MV-4-11 (cell line): ENCODE measurements at regions not wholly inside any gene's neighbourhood (a gene's known extent, or its start where the extent isn't known, plus 50 kb on each side); places are given as distances from the start of the nearest gene placed in this dataset.
"Not testable (repeated sequence)": the region's sequence is repeated elsewhere in the genome, so short reads cannot be mapped to it uniquely, and the experiment has no call there.

ENCODE experiments used
- DNase-seq: peaks from one replicate; lab custom pipeline; 2025; lab: John Stamatoyannopoulos, UW

GRCh38 chr5:44942524-44943001 lies 133.8 kb downstream of the MRPS30 start:
- no peak for DNase-seq

- peak; percentile 32 for DNase-seq
These were observed 134.9 kb downstream of the MRPS30 start for GRCh38 chr5:44943647-44944046.

DNA sequence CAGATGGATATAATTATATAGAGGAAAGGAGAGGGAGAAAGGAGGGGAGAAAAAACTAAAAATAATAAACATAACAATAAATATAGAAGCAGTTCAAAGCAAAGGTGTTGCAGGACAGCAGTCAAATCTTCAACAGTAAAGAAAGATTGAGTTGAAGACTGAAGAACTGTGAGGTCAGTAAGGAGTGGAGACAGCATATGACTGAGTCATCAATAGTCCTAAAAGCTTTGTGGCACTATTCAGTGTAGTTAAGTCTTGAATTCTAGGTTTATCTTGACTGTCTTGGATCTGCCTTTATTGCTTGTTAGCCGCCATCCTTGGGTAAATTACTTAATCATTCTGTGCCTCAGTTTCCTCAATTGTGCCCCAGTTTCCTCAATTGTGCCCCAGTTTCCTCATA lies 137.0 kb downstream of the MRPS30 start:
- no peak for DNase-seq

DNA sequence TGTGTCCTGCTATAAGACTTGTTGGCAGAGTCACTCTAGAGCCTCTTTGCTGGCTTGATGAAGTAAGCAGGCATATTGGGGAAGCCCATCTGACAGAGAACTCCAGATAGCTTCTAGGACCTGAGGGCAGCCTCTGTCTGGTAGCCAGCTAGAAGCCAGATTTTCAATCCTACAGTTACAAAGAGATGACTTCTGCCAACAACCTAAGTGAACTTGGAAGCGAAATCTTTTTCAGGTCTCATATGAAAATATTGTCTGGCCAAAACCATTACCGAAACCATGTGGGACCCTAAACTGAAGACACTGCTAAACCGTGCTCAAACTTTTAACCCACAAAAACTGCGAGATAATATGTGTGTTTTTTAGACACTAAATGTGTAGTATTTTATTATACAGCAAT lies 140.9 kb downstream of the MRPS30 start:
- DNase-seq = no peak

DNA sequence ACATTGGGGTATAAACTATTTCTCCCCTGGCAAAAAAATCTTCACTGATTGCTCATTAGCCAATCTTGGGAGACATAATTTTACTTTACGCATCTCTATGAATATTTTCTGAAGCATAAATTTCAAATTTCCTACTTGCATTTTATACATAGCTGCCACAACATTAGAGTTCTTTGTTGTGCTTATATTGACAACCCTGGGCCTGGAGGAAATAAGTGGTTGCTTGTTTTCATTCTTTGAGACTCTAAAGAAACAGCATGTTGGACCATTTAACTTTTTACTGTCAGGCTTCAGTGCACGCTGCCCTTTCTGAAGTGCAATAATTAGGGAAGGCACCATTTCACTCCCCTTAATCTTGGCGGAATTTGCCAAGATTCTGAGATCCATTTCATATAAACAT lies 142.6 kb downstream of the MRPS30 start:
- no peak for DNase-seq

- peak; percentile 72 for DNase-seq
These were observed 143.6 kb downstream of the MRPS30 start for GRCh38 chr5:44952376-44952775.

- DNase-seq = no peak
These were observed 144.3 kb downstream of the MRPS30 start for GRCh38 chr5:44953078-44953477.

DNA sequence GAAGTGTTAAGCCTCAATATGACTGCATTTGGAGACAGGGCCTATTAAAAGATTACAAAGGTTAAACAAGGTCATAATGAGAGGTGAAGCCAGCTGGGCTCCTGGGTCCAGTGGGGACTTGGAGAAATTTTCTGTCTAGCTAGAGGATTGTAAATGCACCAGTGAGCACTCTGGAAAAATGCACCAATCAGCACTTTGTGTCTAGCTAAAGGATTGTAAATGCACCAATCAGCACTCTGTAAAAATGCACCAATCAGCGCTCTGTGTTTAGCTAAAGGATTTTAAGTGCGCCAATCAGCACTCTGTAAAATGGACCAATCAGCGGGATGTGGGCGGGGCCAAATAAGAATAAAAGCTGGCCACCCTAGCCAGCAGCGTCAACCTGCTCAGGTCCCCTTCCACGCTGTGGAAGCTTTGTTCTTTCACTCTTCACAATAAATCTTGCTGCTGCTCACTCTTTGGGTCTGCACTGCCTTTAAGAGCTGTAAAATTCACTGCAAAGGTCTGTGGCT lies 150.3 kb downstream of the MRPS30 start:
- DNase-seq = not testable (repeated sequence)

DNA sequence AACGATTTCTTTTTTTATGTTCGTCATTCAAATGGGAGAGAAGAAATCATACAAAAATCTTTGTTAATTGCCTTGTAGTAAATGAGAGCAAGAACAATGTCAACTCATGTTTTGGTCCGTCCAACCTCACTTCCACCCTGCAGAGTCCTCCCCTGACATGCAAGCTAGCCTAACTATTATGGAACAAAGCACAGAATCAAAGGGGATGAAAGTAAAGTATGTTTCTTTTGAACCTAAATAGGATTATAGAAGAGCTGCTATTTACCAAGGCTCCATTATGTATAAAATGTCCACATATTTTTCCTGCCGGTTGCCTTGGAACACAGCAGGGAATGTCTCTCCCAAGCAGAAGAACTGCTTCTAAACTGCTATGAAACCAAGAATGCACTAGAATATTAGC lies 161.1 kb downstream of the MRPS30 start:
- no peak for DNase-seq

DNA sequence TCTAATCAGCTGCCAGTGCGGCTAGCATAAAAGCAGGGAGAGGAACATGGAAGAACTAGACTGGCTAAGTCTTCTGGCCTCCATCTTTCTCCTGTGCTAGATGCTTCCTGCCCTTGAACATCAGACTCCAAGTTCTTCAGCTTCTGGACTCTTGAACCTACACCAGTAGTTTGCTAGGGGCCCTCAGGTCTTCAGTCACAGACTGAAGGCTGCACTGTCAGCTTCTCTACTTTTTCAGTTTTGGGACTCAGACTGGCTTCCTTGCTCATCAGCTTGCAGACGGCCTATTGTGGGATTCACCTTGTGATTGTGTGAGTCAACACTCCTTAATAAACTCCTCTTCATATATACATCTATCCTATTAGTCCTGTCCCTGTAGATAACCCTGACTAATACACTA lies 162.2 kb downstream of the MRPS30 start:
- not testable (repeated sequence) for DNase-seq

GRCh38 chr5:44974813-44975212 lies 166.1 kb downstream of the MRPS30 start:
- DNase-seq = no peak

GRCh38 chr5:44981708-44982107 lies 173.0 kb downstream of the MRPS30 start:
- DNase-seq = no peak

- no peak for DNase-seq
These were observed 174.3 kb downstream of the MRPS30 start for GRCh38 chr5:44983006-44983405.

DNA sequence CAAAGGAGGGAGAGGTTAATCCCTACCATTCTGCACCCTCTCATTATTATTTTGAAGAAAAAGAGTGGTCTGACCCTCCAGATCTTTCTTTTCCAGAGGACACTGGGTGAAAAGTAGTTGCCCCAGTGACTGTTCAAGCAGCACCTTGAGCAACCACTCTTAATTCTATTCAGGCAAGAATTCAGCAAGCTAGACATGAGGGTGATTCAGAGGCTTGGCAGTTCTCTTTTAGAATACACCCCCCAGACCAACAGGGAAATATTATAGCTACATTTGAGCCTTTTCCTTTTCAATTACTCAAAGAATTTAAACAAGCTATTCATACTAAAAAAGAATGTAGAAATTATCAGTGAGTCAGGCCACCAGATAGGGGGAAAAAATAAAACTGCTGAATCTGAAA lies 178.3 kb downstream of the MRPS30 start:
- no peak for DNase-seq

DNA sequence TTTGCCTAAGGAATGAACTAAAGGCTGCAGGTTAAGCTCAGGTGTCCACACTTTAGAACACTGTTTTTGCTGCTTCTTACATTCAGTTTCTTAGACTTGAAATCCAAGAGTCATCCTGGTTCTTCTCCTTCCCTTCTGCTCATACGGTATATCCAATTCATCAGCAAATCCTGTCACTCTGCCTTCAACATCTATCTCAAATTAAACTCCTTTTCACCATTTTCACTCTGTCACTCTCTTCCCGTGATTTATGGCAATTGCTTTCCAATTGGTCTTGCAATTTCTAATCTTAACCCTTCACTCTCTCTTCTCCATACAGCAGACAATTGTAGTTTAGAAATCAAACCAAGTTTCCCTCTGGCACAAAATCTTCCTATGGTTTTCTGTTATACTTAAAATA lies 182.9 kb downstream of the MRPS30 start:
- no peak for DNase-seq

GRCh38 chr5:44993286-44993685 lies 184.5 kb downstream of the MRPS30 start:
- no peak for DNase-seq

DNA sequence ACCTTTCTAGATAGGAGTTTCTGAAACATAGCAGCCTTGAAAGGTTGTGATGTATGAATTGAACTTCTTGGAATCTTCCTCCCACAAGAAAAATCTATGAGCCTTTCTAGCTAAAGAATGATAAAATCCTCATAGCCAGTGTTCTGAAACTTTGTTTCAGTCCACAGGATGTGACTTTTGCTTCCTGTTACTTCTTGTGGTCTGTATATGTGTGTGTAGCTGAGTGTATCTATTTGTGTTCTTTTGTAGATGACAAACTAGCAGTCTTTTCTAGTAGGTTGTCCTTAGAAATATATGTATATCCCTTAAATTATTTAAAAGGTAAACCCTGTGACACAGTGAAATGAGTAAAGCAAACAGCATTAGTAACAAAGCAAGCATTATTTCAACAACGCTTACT lies 188.8 kb downstream of the MRPS30 start:
- DNase-seq = no peak

- DNase-seq = not testable (repeated sequence)
These were observed 198.4 kb downstream of the MRPS30 start for GRCh38 chr5:45007102-45007501.

DNA sequence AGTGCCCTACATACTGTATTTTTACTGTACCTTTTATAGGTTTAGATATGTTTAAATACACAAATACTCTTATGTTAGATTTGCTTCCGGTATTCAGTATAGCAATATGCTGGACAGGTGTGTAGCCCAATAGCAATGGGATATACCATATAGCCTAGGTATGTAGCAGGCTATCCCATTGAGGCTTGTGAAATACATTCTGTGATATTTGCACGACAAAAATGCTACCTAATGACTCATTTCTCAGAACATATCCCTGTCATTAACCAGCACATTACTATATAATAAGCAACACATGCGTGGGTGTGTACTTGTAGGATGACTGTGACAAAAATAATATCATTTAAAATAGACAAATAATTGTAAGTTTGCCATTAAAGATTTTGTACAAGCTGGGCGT lies 208.8 kb downstream of the MRPS30 start:
- no peak for DNase-seq

DNA sequence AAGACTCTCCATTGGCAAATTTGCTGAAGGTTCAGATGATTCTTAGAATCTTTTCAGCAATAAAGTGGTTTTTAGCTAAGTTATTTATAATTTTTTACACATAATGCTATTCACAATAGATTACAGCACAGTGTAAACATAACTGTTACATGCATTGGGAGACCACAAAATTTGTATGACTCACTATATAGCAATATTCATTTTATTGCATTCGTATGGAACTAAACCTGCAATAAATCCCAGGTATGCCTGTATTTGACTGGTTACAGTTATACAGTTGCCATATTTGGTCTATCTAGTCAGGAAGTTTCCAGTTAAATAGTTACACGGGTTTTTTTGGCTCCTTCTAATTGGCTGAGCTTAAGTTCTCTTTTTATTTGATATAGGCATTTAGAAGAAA lies 220.8 kb downstream of the MRPS30 start:
- no peak for DNase-seq

DNA sequence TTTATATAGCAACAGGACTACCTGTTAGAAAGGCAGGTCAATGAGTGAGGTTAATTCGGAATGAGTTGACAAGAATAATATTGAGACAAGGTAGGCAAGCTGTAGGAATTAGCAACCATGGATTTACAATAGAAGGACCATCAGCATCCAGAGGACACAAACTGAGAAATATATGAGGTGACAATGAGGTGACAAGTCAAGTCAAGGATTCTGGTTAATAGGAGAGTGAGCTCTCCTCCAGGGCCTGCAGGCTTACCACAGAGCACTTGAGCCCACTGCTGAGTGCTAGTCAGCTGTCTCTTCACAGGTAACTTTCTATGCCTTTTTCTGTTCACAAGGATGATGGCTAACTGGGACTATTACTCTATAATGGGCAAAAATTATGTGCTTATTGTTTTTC lies 227.2 kb downstream of the MRPS30 start:
- DNase-seq = no peak

- DNase-seq = no peak
These were observed 229.2 kb downstream of the MRPS30 start for GRCh38 chr5:45037927-45038326.

DNA sequence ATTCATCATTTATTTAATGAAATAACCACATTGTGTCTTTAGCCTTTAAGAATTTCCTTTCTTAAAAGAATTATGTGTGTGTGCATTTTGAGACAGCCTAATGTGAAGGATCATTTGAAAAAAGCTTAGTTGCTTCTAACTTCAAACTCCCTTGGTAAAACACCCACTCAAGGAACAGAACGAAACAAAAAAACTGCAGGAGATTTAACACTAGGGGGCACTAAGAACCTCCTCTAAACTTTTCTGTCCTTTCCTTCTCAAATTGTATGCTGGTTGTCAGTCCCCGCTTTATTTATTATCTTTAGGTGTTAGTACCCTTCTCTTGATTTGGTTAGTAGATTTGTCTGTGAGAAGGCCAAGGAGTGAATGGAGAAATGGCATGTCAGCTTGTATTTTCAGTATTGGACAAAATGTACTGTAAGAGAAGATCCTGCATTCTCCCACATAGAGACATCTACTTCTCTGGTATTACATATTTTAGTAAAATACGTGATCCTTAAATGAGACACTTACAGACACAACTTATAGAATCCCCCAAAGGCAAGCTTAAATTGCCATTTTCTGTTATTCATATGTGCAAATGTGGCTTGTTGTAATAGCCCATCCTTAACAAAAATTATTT lies 229.7 kb downstream of the MRPS30 start:
- DNase-seq = peak; percentile 43

- DNase-seq = no peak
These were observed 233.5 kb downstream of the MRPS30 start for GRCh38 chr5:45042283-45042682.
